ENCODE measurements at regions not wholly inside any gene's neighbourhood (a gene's known extent, or its start where the extent isn't known, plus 50 kb on each side); places are given as distances from the start of the nearest gene placed in this dataset.
A peak's percentile ranks its signal among the peaks of the same experiment; 100 is the strongest.

DNA sequence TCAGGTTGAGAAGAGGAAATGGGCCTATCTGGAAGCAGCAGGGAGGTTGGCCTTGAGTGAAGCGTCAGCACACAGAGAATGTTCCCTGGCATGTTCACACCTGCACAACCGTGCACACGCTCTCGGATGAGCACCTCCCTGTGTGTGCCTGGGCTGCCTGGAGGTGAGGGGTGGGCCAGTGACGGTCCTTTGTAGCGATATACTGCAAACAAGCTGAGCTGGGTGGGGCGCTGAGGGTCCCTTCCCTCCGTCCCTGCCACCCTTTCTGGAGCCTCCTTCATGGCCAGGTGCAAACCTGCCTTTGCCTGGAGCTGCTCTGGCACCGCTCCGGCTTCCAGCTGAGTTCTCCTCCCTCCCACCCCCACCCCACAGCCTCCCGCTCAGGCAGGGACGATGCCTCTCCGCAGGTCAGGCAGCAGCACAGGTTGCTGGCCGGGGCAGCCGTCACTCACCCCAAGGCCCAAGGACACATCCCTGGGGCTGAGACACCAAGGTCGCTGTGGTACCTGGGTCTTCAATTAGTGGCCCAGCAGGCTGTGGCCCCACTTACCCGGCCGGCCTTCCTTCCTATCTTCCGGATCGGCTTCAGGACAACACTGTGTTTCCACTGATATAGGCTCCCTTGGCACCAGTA is 111.6 kb downstream of the ERMARD start:
- intact Hi-C loops (cut with DNase I): no loop called here
- Histone ChIP-seq H3K36me3 (no peaks in the 10 kb centered on the region), H3K9me3 (no peaks in the 10 kb centered on the region), H3K27me3 (no peaks in the 10 kb centered on the region), H3K4me3 (no peak overlapping the region), H3K4me1 (peaks cover 6% of the 10 kb centered on the region), H3K27ac (no peak overlapping the region)
- DNase-seq (no peak), ATAC-seq (no peak)
- TF ChIP-seq, protein P1, sequence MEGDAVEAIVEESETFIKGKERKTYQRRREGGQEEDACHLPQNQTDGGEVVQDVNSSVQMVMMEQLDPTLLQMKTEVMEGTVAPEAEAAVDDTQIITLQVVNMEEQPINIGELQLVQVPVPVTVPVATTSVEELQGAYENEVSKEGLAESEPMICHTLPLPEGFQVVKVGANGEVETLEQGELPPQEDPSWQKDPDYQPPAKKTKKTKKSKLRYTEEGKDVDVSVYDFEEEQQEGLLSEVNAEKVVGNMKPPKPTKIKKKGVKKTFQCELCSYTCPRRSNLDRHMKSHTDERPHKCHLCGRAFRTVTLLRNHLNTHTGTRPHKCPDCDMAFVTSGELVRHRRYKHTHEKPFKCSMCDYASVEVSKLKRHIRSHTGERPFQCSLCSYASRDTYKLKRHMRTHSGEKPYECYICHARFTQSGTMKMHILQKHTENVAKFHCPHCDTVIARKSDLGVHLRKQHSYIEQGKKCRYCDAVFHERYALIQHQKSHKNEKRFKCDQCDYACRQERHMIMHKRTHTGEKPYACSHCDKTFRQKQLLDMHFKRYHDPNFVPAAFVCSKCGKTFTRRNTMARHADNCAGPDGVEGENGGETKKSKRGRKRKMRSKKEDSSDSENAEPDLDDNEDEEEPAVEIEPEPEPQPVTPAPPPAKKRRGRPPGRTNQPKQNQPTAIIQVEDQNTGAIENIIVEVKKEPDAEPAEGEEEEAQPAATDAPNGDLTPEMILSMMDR (IDR thresholded peaks at IDR 0.05): no peak

DNA sequence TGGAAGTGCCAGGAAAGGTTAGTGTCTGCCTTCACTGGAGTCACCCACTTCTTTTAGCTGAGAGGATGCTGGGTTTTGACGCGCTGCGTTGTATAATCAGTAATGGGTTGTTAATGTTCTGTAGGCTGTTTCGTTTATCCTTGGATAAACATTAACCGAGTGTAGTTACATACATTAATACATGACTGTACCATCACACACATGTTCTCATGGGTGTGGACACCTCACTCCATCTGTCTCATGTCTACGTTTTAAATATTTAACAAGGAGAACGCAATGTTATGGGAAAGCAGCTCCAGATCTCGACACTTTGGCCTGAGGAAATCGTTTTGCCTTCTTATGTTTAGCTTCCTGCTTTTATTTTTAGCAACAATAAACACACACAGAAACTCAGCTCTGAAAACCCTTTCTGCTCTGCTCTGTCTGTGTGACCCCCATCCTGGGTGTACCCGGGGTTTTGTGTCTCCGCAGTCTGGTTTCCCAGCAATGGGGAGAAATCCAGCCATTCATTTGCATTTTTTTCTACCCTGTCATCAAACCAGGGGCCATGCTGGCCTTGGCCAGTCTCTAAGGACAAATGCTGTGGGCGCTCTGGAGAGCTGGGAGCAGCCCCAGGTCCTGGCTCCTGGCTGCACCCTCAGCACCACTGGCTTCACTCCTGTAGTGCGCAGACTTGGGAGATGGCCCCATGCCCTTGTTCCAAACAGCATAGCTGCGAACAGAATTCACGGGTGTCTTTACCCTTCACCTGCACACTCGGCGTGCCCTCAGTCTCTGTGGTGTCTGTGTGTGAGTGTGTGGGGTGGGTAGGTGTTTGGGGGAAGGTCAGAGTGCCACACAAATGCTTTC is 110.8 kb downstream of the ERMARD start:
- Histone ChIP-seq H3K4me1 (peaks cover 6% of the 10 kb centered on the region), H3K36me3 (no peaks in the 10 kb centered on the region), H3K9me3 (no peaks in the 10 kb centered on the region), H3K27me3 (no peaks in the 10 kb centered on the region), H3K27ac (peak overlapping the region; percentile 36), H3K4me3 (no peak overlapping the region)
- DNase-seq (no peak), ATAC-seq (no peak)
- intact Hi-C loops (cut with DNase I): no loop called here
- TF ChIP-seq, protein P1 (IDR thresholded peaks at IDR 0.05): no peak

DNA sequence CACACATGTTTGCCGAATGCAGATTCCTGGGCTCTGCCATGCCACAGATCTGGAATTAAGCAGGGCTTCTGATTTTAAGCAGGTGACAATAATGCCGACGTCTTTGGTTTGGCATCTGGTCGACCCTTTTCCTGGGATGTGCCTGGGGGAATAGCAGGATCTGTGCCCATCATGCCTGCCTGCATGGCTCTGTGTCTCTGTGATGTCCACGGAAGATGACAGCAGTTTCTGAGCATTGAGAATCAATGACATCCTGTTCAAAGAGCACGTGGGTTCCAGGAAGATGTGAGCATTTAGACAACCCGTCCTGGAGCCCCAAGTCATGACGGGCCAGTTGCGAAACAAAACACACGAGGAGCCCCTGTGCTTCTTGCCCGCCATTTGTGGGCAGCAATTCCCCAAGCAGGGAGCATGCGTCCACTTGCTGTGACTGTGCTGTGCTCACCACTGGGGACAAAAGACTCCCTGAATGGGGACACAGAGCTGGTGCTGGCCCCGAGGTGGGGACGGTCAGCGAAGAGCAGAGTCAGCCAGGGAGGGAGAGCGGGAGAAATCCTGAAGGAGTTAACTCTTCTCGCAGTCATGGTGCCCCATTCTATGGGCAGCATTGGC is 110.1 kb downstream of the ERMARD start:
- no peak overlapping the region for H3K4me3 ChIP-seq
- peak overlapping the region; percentile 36 for H3K27ac ChIP-seq
- DNase-seq (no peak), ATAC-seq (no peak)
- TF ChIP-seq, protein P1 (IDR thresholded peaks at IDR 0.05): no peak
- H3K27me3 ChIP-seq: no peaks in the 10 kb centered on the region
- no peaks in the 10 kb centered on the region for H3K9me3 ChIP-seq
- H3K36me3 ChIP-seq: no peaks in the 10 kb centered on the region
- peaks cover 6% of the 10 kb centered on the region for H3K4me1 ChIP-seq
- intact Hi-C loops (cut with DNase I): no loop called here

DNA sequence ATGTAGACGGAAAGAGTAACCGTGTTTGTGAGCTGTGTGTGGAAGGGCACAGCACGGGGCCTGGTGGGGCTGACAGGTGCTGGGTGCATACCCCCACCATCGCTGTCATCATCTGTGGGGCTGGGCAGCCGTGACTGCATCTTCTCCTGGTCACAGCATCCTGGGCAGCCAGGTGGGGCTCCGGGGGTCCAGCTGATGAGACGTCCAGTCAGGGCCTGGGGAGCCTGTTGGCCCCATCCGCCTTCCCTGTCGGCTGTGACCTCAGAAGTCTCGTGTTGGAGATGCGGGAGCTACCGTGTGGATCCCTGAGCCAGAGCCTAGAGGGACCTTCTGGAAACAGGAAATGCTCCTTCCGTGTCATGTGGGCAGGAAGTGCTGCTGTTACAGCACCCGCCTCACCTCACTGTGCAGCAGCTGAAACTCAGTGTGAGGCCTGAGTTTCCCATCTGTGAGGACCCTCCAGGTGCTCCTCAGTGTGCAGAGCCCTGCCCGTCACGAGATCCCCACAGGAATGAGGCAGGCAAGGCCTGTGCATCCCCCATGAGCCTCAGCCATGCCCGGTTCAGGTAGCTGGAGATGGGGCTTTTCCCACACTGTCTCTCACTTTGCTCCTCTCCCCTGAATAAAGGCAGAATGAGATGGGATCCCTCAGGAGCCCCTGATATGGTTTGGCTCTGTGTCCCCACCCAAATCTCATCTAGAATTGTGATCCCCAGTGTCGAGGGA is 108.7 kb downstream of the ERMARD start:
- intact Hi-C loops (cut with DNase I): no loop called here
- ATAC-seq: peak; percentile 29
- Histone ChIP-seq H3K4me3 (no peak overlapping the region), H3K9me3 (no peaks in the 10 kb centered on the region), H3K4me1 (peaks cover 6% of the 10 kb centered on the region), H3K36me3 (no peaks in the 10 kb centered on the region), H3K27ac (no peak overlapping the region), H3K27me3 (no peaks in the 10 kb centered on the region)
- DNase-seq: peak; percentile 46
- TF ChIP-seq, protein P1 (IDR thresholded peaks at IDR 0.05): no peak

DNA sequence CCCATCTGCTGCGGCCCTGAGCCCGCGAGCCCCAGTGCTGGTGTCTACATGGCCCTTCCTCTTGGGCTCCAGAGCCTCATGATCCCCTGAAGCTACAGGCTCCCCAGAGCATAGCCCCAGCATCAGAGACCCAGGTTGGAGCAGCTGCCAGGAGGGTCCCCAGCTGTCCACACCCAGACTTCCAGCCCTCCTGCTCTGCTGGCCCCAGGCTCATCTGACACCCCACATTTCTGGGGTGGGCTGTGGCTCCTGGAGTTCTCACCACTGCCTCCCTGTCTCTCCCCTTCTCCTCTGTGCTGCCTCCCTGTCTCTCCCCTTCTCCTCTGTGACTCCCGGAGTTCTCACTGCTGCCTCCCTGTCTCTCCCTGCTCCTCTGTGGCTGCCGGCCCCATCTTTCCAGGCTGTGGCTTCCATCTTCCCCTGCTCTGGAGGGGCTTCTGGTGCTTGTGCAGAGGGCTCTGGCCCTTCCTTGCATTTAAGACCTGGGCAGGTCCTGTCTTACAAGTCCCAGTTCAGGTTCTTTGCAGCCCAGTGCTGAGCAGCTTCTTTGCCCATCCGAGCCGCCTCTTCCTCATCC is 108.1 kb downstream of the ERMARD start:
- TF ChIP-seq, protein P1 (IDR thresholded peaks at IDR 0.05): no peak
- peak; percentile 42 for DNase-seq
- no peak overlapping the region for H3K27ac ChIP-seq

More for the DNA sequence above, 108.1 kb downstream of the ERMARD start:
- ATAC-seq: no peak
- no peaks in the 10 kb centered on the region for H3K9me3 ChIP-seq
- H3K4me3 ChIP-seq: no peak overlapping the region
- intact Hi-C loops (cut with DNase I): no loop called here
- no peaks in the 10 kb centered on the region for H3K36me3 ChIP-seq
- peaks cover 6% of the 10 kb centered on the region for H3K4me1 ChIP-seq
- no peaks in the 10 kb centered on the region for H3K27me3 ChIP-seq

Measured in upper lobe of right lung (tissue), 1 donor.